Right cardiac atrium (tissue), 5 donors: ENCODE measurements at regions not wholly inside any gene's neighbourhood (a gene's known extent, or its start where the extent isn't known, plus 50 kb on each side); places are given as distances from the start of the nearest gene placed in this dataset.

Experiments used
- ATAC-seq, 2 donors: fragments of 200-7000 bp; cut with Tn5 transposase; one replicate each; pipeline versions ENCODE4 v1.8.0 to v1.9.1; 2020; ENCODE audit warnings: moderate library complexity in 2 of 2, mild to moderate bottlenecking in 1 of 2
- DNase-seq, 3 donors: peaks; one replicate each; pipeline ENCODE4 v3.0.0-alpha.2; 2020
- H3K27ac ChIP-seq: one replicate; pipeline ENCODE4 v1.5.1; 2013; ENCODE audit warnings: mild to moderate bottlenecking, low read length, control low read depth, moderate library complexity
- H3K27me3 ChIP-seq: one replicate; pipeline ENCODE4 v1.6.1; 2013; ENCODE audit not compliant: control insufficient read depth, insufficient read depth
- H3K4me1 ChIP-seq: one replicate; pipeline ENCODE4 v1.6.1; 2013; ENCODE audit warnings: low read length; ENCODE audit not compliant: control insufficient read depth, insufficient read depth
- H3K4me3 ChIP-seq: one replicate; pipeline ENCODE4 v1.5.1; 2013; ENCODE audit warnings: low read length, control low read depth
- H3K9me3 ChIP-seq: one replicate; pipeline ENCODE4 v1.6.1; 2013; ENCODE audit warnings: low read length; ENCODE audit not compliant: control insufficient read depth
- WGBS: extraction: QIAGEN DNeasy Blood & Tissue Kit; methylation state at CpG from one replicate; pipeline ENCODE4 v1.1.7; 2013; 5-methylcytosine and 5-hydroxymethylcytosine counted together
- intact Hi-C, 4 donors: fragments of 100-400 bp; cut with DNase I; formaldehyde crosslinking; loops; one replicate each; pipeline versions ENCODE4 v1.11.0 to v1.14.0; 2022 to 2023
- donor health status: healthy with polysubstance abuse.
- donor health status: DM: no; HTN: yes; CAD: no.
- donor health status: DM: no; HTN: no; CAD: no.
- donor health status: DM: no; HTN: yes; CAD: no; lungs with severe emphysema.
- donor health status: DM: yes; HTN: yes; CAD: no.

DNA sequence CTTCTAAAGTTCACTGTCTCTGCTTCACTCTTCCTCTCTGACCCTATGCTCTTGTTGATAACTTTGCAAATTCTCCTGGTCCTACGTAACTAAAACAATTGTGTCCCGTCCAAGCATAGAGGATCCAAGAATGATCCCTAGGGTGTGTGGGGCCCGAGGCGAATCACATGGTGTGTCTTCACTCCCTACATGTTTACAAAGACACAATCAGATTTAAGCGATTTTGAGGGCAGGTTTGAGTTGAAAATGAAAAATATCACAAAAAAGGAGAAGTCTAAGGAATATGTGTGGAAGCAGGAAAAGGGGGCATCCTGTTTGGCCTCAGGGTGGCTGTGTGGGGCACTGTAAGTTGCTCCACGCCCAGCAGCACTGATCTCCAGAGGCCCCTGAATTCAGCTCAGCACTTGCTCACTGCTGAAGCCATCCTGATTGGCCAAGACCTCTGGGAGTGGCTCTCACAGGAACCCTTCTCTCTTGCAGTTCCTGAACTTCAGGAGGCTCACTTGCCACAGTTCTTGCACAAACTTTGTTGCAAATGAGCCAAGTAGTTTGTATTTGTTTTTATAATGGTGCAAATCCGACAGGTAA is 363.6 kb downstream of the ZNF521 start:
- peaks cover 3% of the 10 kb centered on the region for H3K4me1 ChIP-seq

DNA sequence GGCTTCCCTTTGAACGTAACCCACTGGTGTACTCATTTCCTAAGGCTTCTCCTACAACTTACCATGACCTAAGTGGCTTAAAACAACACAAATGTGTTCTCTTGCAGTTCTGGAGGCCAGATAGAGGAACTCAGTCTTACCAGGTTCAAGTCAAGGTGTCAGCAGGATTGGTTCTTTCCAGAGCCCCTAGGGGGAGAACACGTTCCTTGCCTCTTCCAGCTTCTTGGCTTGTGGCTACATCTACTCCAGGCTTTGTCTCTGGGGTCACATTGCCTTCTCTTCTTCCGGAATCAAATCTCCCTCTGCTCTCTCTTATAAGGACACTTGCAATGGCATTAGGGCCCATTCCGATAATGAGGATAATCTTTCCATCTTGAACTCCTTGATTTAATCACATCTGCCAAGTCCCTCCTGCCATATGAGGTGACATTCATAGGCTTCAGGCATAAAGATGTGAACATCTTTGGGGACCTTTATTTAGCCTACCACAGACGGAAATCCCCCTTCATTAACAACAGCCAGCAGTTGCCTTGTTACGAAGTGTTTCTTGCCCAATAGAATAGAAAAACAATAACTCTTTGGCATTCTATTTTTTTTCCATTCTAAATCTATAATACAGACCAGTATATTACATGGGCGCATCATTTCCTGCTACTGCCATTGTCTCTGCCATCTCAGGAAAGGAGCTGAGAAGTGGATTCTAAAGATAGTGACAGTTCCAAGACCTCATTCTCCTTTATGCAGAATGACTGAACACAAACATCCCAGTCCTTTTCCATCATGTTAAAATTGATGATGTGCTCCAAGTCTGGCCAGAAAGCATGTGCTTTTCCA is 362.0 kb downstream of the ZNF521 start:
- peak overlapping the region; percentile 66 for H3K27ac ChIP-seq
- no peak overlapping the region for H3K4me3 ChIP-seq
- no peaks in the 10 kb centered on the region for H3K9me3 ChIP-seq
- WGBS, result 67% methylated on average over 7 of the region's 7 CpGs
- intact Hi-C loops, result no loop called here
- peaks cover 3% of the 10 kb centered on the region for H3K4me1 ChIP-seq
- no peaks in the 10 kb centered on the region for H3K27me3 ChIP-seq
- DNase-seq, result no peak
- ATAC-seq, result no peak

More for the DNA sequence above, 363.6 kb downstream of the ZNF521 start:
- Histone ChIP-seq H3K9me3 (no peaks in the 10 kb centered on the region), H3K27me3 (no peaks in the 10 kb centered on the region), H3K4me3 (no peak overlapping the region), H3K27ac (peak overlapping the region; percentile 96)
- DNase-seq, result peak; percentile 59 to 72 (median 65)
- intact Hi-C loops, result no loop called here
- peak; percentile 62 to 73 for ATAC-seq
- WGBS, result 45% methylated on average over 7 of the region's 7 CpGs

GRCh38 chr18:24990671-24991134 is 361.3 kb downstream of the ZNF521 start:
- Histone ChIP-seq H3K4me3 (no peak overlapping the region), H3K27ac (peak overlapping the region; percentile 66), H3K9me3 (no peaks in the 10 kb centered on the region), H3K4me1 (peaks cover 3% of the 10 kb centered on the region), H3K27me3 (no peaks in the 10 kb centered on the region)
- 59% methylated on average over 5 of the region's 5 CpGs for WGBS
- DNase-seq (no peak), ATAC-seq (peak; percentile 77 to 80)
- intact Hi-C loops, result no loop called here

DNA sequence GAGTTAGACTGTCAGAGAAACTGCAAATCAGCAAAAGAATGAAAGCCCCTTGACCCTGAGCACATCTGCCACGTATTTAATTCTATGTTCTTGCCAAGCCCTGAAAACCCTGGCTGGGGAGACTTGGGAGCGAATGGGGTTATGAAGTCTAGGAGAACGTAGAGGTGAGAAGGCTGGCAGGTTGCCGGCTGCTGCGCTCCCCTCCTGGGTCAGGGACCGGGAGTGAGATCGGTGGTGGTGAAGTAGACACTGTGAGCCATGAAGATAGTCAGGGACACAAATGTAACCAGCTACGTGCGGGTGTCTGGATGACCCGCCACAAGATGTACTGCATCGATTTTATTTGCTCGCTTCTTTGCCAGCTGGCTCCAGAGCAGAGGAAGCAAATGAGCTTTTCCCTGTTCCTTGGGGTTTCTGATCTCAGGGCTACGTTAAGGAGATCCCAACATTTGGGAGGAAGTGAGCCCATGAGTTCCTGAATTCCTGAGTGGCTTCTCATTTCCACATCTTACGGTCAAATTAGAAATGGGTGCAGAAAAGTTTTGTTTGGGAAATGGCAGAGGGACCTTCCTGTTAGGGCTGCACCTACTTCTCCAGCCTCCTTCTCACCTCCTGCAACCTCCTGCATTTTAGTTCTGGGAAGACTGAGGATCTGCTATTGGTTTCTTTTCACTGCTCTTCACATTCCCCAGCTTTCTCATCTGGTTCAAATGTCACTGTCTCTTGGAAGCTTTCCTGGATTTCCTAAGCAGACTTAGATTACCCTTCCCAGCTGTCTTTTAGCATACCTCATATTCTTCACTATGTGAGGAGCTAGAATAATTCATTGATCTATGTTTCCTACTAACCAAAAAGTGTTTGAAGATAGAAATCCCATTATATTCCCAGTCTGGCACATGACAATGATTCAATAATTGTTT is 360.6 kb downstream of the ZNF521 start:
- 40% methylated on average over 14 of the region's 14 CpGs for WGBS
- no peaks in the 10 kb centered on the region for H3K9me3 ChIP-seq
- peak; percentile 75 to 86 (median 83) for DNase-seq
- H3K4me1 ChIP-seq, result peaks cover 3% of the 10 kb centered on the region
- H3K4me3 ChIP-seq, result no peak overlapping the region
- intact Hi-C loops, result no loop called here
- peak; percentile 56 to 72 for ATAC-seq
- peak overlapping the region; percentile 66 for H3K27ac ChIP-seq
- no peaks in the 10 kb centered on the region for H3K27me3 ChIP-seq

GRCh38 chr18:24992491-24992890 is 359.5 kb downstream of the ZNF521 start:
- 96% methylated on average over 2 of the region's 2 CpGs for WGBS

DNA sequence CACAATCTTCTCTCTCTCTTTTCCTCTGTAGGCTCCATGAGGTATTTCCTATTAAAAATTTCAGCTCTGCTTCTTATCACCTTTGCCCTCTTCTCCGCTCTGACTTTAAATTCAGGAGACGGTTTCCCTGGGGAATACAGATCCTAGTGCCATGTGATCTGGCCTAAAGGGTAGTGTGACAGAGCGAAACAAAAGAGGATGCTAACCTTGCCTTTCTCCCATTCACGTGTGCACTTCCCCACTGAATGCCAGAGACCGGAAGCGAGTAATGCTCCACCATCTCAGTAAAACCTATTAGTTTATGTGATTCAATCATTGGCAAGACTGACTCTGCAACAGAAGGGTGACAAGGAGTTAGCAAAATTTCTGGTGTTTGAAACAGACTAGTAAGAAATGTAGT is 358.3 kb downstream of the ZNF521 start:
- intact Hi-C loops, result no loop called here
- 76% methylated on average over 6 of the region's 6 CpGs for WGBS
- Histone ChIP-seq H3K4me1 (peaks cover 3% of the 10 kb centered on the region), H3K27ac (no peak overlapping the region), H3K27me3 (no peaks in the 10 kb centered on the region), H3K4me3 (no peak overlapping the region), H3K9me3 (no peaks in the 10 kb centered on the region)
- DNase-seq (no peak), ATAC-seq (no peak)

More at GRCh38 chr18:24992491-24992890, 359.5 kb downstream of the ZNF521 start:
- Histone ChIP-seq H3K9me3 (no peaks in the 10 kb centered on the region), H3K4me3 (no peak overlapping the region), H3K27ac (no peak overlapping the region), H3K27me3 (no peaks in the 10 kb centered on the region), H3K4me1 (peaks cover 3% of the 10 kb centered on the region)
- intact Hi-C loops, result no loop called here
- ATAC-seq (no peak), DNase-seq (no peak)

- Histone ChIP-seq H3K9me3 (no peaks in the 10 kb centered on the region), H3K4me1 (peaks cover 3% of the 10 kb centered on the region), H3K27me3 (no peaks in the 10 kb centered on the region), H3K4me3 (no peak overlapping the region), H3K27ac (no peak overlapping the region)
- WGBS, result 94% methylated on average over 4 of the region's 4 CpGs
- ATAC-seq (no peak), DNase-seq (no peak)
- intact Hi-C loops, result no loop called here
These were observed 356.9 kb downstream of the ZNF521 start for GRCh38 chr18:24995056-24995455.

DNA sequence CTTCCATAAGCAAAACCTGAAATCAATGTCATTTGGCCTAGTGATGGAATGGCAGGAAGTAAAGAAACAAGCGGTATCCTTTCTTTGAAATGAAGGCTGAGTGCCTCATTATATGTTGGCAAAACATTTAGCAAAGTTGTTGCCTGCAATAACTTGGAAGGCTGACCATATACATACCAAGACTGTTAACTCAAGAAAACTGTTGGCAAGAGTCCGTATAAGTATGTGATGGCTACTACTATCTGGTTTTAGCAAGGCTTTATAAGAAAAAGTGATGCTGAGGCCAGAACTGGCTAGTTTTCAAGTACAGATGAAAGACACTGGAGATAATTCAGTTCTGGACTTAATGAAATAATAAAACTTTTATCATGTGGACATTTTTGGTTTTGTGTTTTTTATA is 356.2 kb downstream of the ZNF521 start:
- Histone ChIP-seq H3K9me3 (no peaks in the 10 kb centered on the region), H3K4me3 (no peak overlapping the region), H3K4me1 (peaks cover 3% of the 10 kb centered on the region), H3K27me3 (no peaks in the 10 kb centered on the region), H3K27ac (no peak overlapping the region)
- intact Hi-C loops, result no loop called here
- DNase-seq (no peak), ATAC-seq (no peak)
- 67% methylated on average over 2 of the region's 2 CpGs for WGBS

- ATAC-seq, result no peak
- 95% methylated on average over 3 of the region's 3 CpGs for WGBS
These were observed 352.2 kb downstream of the ZNF521 start for GRCh38 chr18:24999650-25000267.

DNA sequence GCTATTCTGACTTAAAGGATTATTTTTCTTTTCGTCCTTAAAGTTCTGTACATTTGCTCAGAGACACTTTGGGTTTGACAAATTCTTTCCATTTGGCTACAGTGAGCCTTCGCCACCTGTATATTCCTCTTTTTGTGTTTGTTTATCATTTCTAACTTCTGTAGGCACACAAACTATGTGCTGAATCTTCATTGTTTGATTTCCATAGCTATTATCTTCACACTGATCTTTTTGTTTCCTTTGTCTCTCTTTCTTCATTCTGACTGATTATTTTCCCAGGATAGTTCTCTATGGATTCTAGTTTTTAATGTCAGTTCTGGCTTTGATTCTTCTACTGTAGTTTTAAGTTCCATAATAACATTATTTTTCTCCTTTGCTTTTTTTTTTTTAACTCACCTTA is 350.2 kb downstream of the ZNF521 start:
- no peak for DNase-seq
- H3K4me3 ChIP-seq, result no peak overlapping the region
- H3K27me3 ChIP-seq, result no peaks in the 10 kb centered on the region
- intact Hi-C loops, result no loop called here
- no peak for ATAC-seq
- H3K9me3 ChIP-seq, result no peaks in the 10 kb centered on the region
- H3K27ac ChIP-seq, result no peak overlapping the region
- 90% methylated on average over 2 of the region's 2 CpGs for WGBS
- H3K4me1 ChIP-seq, result no peaks in the 10 kb centered on the region

More at GRCh38 chr18:24999650-25000267, 352.2 kb downstream of the ZNF521 start:
- intact Hi-C loops, result no loop called here
- no peak for DNase-seq
- no peaks in the 10 kb centered on the region for H3K4me1 ChIP-seq
- no peak overlapping the region for H3K4me3 ChIP-seq
- H3K9me3 ChIP-seq, result no peaks in the 10 kb centered on the region
- H3K27ac ChIP-seq, result no peak overlapping the region
- H3K27me3 ChIP-seq, result no peaks in the 10 kb centered on the region
